Stimulated activated CD4-positive, alpha-beta T cell treated with anti-CD3 and anti-CD28 coated beads, Interleukin-4, amount 100 ng/mL, for 1 hour (primary cell): ENCODE measurements at regions not wholly inside any gene's neighbourhood (a gene's known extent, or its start where the extent isn't known, plus 50 kb on each side); places are given as distances from the start of the nearest gene placed in this dataset.

Experiments
- DNase-seq: peaks from one replicate; pipeline ENCODE4 v3.0.0-alpha.2; 2020

DNA sequence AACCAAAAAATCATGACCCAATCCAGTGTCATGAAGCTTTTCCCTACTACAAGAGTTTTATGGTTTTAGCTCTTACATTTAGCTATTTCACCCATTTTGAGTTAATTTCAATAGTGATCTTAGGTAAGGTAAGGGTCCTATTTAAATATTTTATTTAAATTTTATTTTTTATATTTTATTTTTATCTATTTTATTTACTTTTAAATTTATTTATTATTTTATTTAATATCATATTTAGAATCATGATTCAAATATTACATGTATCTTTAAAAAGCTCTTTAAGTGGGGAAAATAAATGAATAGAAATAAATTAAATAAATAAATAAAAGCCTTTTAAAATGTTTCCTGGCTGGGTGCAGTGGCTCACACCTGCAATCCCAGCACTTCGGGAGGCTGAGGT lies 276.0 kb downstream of the SKIDA1 start:
- DNase-seq = no peak

DNA sequence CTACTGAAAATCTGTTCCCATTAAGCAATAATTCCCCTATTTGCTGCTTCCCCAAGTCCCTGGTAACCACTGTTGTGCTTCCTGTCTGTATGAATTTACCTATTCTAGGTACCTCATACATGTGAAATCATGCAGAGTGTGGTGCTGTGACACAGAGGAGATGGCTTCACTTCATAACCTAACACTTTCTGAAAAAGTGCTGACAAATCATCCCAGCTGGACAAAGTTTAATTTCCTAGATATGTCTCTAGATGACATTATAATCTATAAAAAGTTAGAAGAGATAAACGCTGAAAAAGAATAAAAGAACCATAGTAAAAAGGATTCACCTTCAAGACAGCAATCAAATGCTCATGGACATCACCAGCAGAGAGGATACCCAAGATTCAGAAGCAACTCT lies 277.9 kb downstream of the SKIDA1 start:
- no peak for DNase-seq

DNA sequence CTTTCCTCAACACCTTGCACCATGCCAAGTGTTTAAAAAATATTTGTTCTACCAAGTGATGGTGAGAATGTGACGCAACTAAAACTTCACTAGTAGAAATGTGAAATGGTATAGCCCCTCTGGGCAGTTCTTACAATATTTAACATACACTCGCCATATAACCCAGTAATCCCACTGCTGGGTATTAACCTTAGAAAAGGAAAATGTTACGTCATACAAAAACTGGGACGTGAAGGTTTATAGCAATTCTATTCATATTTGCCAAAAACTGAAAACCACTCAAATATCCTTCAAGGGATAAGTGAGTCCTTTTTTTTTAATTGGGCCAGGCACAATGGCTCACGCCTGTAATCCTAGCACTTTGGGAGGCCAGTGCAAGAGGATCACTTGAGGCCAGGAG lies 279.3 kb downstream of the SKIDA1 start:
- DNase-seq = no peak

DNA sequence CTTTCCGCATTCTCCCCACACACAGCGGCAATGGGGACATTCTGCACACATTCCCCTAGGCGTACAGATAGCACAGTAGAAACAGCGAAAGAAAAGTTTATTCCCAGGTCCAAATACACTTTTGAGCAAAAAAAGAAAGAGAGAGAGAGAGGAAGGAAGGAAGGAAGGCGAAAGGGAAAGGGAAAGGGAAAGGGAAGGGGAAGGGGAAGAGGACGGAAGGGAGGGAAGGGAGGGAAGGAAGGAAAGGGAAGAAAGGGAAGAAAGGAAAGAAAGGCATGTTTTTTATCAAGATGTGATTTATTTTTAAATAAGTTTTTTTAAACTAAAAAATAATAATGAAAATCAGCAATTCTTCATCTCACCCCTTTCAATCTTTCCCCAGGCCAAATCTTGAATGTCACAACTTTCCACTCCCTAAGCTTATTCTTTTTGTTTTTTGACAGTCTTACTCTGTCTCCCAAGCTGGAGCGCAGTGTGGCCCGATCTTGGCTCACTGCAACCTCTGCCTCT lies 281.7 kb downstream of the SKIDA1 start:
- no peak for DNase-seq

DNA sequence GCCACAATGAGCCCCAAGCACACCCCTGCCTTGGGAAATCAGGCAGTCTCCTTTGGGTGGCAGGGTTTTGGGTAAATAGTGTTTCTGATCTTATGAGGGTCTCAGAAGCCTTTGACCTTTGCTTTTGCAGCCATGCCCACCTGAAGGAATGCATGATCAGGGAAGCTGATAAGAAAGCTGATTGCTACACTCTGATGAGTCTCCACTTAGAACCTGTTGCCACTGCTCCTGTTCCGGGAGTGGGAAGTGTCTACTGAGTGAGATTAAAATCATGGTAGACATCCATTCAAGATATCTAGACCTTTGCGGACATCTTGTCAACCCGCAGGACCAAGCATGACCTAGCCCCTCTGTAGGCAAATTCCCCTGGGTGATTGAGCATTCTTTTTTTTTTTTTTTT lies 282.6 kb downstream of the SKIDA1 start:
- no peak for DNase-seq

DNA sequence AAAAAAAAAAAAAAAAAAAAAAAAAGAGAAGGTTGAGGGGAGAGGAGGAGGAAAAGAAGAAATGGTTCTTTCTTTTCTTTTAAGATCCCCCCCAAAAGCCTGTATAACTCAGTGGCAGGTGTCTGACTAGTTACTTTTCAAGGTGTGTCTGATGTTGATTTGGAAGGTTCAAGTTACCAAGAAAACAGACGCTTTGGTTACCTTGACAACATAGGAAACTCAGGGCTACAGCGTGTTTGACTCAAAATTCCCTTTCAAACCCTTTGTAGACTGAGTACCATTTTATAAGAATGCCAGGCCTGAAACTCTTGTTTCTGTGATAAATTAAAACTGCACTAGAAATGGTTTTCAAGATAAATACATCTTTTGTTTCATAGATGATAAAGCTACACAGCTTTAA lies 286.8 kb downstream of the SKIDA1 start:
- DNase-seq = no peak

DNA sequence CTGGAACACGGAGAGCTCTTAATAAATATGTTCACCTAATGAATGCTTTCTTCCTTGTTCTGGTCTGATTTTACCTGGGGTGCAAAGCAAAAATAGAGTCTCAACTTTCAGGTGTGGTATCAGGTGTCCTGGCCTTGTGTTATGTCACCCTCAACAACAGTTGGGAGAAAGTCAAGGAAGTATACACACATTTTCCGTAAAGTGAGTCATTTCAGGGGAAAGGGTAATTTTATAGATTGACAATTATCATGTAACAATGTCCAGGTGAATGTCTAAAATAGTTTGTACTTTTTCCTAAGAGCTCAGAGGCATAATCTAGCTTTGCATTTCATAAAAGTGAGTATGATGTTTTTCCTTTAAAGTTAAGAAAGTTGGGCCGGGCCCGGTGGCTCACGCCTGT lies 287.4 kb downstream of the SKIDA1 start:
- DNase-seq = no peak

DNA sequence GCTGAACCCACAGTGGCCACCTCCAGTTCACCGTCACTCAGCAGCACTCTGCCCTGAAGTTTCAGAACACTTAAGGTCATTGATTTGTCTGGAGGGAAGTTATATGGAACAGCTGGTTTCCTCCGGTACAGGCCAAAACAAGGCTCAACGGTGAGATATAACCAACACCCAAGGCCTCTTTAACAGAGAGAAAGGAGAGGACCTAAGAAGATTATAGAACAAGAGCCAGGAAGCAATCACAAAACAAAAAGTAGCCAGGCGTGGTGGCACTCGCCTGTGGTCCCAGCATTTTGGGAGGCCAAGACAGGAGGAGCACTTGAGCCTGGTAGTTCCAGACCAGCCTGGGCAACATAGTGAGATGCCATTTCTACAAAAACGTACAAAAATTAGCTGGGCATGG lies 290.7 kb downstream of the SKIDA1 start:
- DNase-seq = no peak

DNA sequence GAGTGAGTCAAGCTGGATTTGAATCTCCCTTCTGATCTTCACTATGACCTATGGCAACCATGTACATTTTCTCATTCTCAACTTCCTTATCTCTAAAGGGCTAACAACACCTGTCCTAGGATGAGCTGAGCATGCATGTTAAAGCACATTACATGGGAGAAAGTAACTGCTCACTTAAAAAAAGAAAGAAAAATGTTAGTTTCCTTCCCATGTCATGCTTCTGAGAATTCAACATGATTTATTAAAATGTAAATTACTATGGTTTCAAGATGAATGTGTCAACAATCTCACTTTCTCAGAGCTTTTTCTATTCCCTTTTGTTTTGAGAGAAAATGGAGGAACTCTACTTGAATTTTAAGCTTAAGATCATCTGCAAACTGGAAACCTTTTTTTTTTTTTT lies 295.3 kb downstream of the SKIDA1 start:
- DNase-seq = no peak

DNA sequence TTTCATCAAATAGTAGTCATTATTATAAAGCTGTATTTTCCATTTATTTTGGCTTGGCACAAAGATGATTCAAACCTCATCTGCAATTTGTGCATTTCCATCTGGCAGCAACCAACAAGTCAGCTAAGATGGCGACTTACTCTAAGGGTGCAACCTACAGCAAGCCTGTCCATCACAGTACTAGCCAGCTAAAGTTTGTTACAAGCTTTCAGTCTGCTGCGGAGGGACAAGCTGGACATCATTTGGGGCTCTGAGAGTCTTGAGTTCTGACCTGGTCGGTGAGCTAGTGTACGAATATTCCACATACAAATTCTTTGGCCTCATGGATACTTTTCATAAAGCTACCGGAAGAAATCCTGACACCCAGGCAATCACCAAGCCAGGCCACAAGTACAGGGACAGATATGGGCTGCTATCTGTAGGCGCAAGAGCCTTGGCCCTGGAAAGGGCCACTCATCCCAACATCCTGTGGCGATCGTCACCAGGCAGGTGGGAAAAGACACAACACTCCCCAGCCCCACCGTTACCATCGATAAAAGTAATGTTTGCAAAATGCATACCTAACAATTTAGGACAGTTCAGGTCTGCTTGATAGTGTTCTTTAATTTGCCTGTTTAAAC lies 307.6 kb downstream of the SKIDA1 start:
- DNase-seq = no peak

DNA sequence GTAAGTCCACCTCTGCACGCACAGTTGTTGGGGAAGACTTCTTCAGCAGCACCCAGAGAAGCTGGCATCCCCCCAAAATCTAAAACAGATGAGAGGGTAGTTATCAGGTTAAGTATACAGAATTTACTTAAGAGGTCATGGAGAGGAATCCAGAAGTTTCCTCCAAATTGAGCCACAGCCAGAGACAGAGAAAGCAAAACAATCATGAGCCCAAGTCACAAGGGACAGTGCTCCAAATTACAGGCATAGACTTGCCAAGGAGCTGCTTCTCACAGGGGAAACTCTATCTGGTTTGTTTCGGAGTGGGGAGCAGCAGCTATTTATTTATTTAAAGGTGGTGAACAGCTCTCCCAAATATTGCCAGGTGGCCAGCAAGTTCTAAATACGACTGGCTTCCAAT lies 308.4 kb downstream of the SKIDA1 start:
- DNase-seq = no peak

DNA sequence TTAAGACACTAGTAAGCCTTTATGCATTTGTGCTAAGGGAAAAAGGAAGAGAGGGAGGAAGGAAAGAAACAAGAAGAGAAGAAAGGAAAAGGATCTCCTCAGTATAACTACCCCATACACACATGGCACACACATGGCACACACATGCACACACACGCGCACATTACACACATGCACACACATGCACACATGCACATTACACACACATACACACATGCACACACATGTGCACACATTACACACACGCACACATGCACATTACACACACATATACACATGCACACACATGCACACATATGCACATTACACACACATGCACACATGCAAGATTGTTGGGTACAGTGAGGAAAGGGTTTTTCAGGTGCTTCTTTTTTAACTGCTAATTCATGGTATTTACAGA lies 311.2 kb downstream of the SKIDA1 start:
- DNase-seq = no peak

DNA sequence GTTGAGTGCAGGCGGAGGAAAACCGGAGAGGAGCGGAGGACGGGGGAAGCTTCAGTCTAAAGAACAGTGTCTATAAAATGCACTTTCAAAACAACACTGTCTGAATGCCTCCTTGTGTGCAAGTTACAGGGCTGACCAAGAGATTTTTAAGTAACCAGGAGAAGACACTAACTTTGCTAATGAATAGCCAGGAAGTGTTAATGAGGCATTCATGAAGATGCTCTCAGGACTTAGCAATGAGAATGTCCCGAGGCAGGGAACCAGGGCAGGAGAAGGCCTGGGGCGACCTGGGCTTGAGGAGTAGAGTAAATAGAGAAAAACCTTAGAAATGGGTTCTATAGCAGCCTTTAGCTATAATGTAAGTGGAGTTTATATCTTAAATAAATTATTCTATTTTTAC lies 312.1 kb downstream of the SKIDA1 start:
- no peak for DNase-seq

DNA sequence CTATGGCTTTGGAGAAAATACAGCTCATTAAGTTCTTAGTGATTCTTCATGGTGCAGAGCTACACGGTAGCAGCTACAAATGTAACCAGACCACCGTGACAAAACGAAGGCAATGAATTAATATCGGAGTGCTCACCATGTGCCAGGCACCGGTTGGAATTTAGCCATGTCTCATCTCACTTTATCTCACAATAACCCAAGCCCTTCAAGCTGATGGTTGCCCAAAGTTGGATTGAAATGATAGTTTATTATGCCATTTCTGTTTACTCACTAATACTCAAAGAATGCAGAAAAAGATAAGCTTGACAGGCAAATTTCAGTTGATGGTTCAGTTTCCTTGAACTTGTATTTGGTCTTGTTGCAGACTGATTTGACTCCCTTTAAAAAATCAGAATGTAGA lies 312.6 kb downstream of the SKIDA1 start:
- no peak for DNase-seq

DNA sequence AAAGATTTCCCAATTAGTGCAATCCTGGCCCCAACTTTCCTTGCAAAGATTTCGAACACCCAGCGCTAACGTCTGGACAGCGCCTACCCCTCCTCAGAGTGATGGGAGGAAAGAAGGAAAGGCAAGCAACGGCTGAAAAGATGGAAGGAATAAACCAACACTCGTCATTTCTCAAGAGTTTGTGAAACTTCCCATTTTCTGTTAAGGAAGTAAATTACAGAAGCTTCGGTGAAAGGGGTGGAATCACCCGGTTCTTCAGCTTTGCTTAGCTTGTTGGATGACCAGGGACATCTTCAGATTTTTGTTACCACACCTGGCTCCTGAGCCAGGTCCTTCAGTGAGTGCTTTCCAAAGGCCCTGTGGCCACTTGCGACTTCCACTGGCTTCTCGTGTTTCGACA lies 313.1 kb downstream of the SKIDA1 start:
- DNase-seq = no peak

DNA sequence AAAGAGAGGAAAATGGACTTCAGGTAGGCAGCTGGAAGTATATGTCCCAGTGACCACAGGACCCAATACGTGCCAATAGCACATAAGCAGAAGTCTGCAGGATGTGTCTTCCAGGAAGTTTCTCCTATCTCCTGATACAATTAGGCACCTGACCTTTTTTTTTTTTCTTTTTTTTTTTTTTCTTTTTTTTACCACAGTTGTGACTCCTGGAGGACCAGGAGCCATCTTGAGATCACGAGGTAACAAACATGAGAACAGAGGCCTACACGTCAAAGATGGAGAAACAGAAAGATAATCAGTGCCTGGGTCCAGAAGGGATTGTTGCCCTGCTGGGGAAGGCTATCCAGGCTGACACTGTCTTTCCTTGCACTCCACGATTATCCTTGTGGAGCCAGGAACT lies 312.4 kb upstream of the NEBL start:
- no peak for DNase-seq

DNA sequence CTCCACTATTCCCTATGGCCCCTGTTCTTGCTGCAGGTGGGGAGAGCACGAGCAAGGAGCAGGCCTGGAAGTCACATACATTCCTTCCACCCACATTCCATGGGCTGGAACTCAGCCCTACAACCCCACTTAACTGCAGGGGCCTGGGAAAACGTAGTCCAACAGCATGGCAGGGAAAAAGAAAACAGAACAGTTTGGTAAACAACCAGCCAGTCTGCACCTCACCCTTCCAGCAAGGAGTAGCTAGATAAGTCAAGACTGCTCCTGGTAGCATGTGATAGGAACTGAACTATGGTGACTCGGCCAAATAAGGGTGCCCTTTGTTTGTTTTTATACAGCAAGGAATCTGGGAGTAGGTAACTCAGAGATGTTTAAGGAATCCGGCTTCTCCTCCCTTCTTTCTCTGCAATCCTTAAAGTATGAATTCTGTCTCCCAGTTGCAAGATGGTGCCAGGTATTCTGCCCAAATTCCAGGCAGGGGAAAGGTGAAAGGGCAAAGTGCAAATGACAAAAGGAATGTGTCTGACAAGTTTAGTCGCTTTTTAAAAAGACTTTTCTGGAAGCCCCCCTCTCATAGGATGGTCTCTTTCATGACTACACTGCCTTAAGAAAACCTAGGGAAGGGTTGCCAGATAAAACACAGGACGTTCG lies 311.7 kb upstream of the NEBL start:
- DNase-seq = no peak

DNA sequence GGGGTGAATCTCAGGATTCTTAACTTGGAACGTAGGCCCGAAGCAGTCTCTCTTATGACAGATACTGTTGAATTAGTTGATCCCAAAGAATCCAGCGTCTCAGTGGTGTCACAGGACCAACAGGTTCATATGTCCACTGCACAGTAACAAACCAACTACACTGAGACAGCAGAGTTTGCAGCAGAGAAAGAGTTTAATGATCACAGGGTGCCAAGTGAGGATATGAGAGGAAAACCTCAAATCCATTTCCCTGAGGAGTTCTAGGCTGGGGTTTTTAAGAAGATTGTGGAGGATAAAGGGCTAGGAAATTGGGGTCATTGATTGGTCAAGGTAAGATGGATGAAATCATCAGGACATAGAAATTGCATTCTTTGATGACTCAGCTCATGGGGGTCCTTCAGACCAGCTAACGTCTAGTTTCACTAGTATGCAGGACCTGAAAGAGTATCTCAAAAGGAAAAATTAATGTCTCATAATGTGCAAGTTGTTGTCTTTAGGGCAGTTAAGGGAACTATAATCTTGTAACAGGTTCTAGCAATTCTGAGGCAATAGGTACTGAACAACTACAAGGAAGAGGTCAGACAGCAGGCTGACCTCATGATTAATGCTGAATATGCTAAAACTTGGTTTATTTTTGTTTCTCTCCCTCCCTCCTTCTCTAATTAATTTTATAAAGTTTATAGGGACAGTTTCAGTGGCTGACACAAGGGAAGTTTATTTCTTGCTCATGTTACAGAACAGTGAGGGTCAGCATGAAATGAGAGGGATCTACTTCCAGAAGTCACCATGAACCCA lies 310.9 kb upstream of the NEBL start:
- DNase-seq = no peak

DNA sequence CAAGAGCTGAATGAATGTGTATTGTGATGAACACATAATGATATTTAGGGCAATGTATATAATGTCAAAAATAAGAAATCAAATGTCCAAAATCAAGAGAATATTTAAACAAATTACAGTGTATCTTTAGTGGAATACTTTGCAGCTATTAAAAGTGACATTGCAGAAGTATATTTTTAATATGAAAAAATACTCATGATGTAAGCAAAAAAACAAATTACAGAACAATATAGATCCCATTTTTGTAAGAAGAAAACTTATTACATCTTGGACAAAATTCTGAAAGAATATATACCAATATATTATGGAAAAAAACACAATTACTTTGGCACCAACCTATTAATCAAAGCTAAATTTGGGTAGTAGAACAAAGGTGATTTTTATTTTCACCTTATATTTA lies 308.2 kb upstream of the NEBL start:
- no peak for DNase-seq

DNA sequence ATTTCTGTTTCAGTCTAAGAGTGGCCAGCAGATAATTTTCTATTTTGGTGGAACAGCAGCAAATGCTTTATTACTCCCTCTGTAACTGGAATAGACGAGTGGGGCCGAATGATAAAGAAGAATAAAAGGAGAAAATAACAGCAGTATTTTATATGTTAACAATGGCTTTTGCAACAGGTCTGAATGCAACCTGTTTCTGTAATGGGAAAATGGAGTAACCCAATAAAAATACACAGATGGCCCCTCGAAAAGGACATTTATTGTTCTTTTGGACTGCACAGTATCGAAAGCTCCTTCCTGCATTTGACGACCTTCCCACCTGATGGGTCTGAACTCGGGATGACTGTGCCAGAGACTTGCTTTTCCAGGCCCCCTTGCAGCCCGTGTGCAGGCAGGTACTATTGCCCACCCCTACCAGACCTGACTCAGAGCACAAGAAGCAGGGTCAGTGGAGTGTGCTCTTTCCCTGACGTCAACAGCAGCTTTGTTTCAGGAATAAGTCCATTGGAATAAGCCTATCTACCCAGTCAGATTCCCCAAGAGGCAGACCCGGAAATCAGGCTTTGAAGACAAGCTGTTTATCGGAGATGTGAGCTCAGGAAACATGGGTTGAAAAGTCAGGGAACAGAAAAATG lies 306.5 kb upstream of the NEBL start:
- no peak for DNase-seq

DNA sequence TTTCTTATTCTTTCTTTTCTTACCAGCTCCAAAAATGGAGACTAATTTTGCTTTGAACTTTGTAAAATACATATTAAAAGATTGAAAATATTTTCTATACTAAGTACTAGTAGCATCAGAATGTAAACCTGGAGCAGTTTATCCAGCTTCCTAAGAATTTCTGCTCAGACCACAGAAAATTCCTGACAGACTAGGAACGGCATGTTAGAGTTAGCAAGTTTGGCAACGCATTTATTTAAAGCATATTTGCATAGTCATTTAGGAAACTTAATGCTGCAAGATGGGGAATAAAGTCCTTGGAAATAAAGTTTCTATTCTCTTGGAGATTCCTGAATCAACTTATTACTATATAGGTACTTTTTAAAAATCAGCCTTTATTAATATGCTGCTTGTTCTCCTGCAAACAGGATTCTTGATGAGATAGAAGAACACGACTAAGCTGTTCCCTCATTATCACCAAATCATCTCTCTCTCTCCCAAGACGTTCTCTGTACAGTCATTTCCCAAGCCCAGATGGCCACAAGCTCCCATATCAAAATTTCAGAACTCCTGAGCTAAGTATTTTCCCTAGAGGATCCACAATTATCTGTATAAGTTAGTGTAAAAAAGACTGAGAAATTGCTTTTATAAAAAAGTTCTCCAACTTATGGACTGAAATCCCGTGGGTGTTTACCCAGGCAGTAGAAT lies 305.8 kb upstream of the NEBL start:
- DNase-seq = no peak

DNA sequence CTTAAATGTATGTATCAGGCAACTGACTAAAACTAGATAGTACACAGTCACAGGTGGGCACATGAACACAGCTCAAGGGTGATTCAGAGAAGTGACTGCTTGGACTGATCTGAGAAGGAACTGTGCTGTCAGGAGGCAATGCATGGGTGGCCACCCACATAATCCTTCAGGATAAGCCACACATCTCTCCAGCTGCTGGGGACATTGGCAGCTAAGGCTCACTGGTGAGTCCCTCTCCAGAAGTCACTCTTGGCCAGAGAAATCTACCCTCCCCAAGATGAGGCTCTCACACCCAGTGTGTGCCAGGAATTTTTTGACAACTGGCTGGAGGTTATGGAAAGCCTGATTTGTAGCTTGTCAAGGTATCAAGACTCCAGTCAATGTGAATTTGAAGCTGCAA lies 302.4 kb upstream of the NEBL start:
- DNase-seq = no peak

DNA sequence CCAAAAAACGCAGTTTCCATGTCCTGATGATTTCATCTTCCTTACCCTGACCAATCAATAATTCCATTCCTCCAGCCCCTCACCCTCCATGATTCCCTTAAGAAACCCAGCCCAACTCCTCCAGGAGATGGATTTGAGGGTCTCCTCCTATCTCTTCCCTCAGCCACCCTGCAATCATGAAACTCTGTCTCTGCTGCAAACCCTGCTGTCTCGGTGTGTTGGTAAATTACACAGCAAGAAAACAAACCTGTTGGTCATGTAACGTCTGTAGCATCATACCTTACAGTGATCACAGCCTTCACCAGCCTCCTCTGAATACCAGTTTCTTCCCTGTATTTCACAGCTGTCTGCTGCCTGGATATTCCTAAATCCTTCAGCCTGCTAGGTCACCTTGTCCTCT lies 300.7 kb upstream of the NEBL start:
- DNase-seq = no peak
